ENCODE measurements at regions not wholly inside any gene's neighbourhood (a gene's known extent, or its start where the extent isn't known, plus 50 kb on each side); places are given as distances from the start of the nearest gene placed in this dataset.

GRCh38 chr13:34340534-34340933 lies 522.6 kb downstream of the RFC3 start:
- DNase-seq: no peak

GRCh38 chr13:34343413-34343940 lies 525.5 kb downstream of the RFC3 start:
- no peak for DNase-seq

GRCh38 chr13:34344816-34345215 lies 526.9 kb downstream of the RFC3 start:
- DNase-seq: no peak

GRCh38 chr13:34345258-34345965 lies 527.5 kb downstream of the RFC3 start:
- DNase-seq: no peak

- DNase-seq: no peak
Measured at GRCh38 chr13:34346626-34347025, 528.7 kb downstream of the RFC3 start.

- no peak for DNase-seq
Measured at GRCh38 chr13:34347784-34348573, 530.0 kb downstream of the RFC3 start.

GRCh38 chr13:34349091-34349722 lies 531.3 kb downstream of the RFC3 start:
- no peak for DNase-seq

- DNase-seq: no peak
Measured at GRCh38 chr13:34350671-34351070, 532.7 kb downstream of the RFC3 start.

- DNase-seq: no peak
Measured at GRCh38 chr13:34351134-34351533, 533.2 kb downstream of the RFC3 start.

- DNase-seq: no peak
Measured at GRCh38 chr13:34352958-34353357, 535.0 kb downstream of the RFC3 start.

GRCh38 chr13:34356686-34357434 lies 538.9 kb downstream of the RFC3 start:
- no peak for DNase-seq

- DNase-seq: no peak
Measured at GRCh38 chr13:34357435-34358232, 539.7 kb downstream of the RFC3 start.

- DNase-seq: no peak
Measured at GRCh38 chr13:34358811-34359513, 541.0 kb downstream of the RFC3 start.

- no peak for DNase-seq
Measured at GRCh38 chr13:34360702-34361101, 542.8 kb downstream of the RFC3 start.

- DNase-seq: no peak
Measured at GRCh38 chr13:34361560-34361959, 543.6 kb downstream of the RFC3 start.

GRCh38 chr13:34363266-34363665 lies 545.3 kb downstream of the RFC3 start:
- DNase-seq: no peak

- DNase-seq: no peak
Measured at GRCh38 chr13:34364633-34365032, 546.7 kb downstream of the RFC3 start.

GRCh38 chr13:34369931-34370330 lies 552.0 kb downstream of the RFC3 start:
- DNase-seq: no peak

GRCh38 chr13:34371108-34371507 lies 553.2 kb downstream of the RFC3 start:
- no peak for DNase-seq

- DNase-seq: no peak
Measured at GRCh38 chr13:34371645-34372395, 553.9 kb downstream of the RFC3 start.

- no peak for DNase-seq
Measured at GRCh38 chr13:34372581-34372980, 554.6 kb downstream of the RFC3 start.
